DOHH2 (cell line): ENCODE measurements at regions not wholly inside any gene's neighbourhood (a gene's known extent, or its start where the extent isn't known, plus 50 kb on each side); places are given as distances from the start of the nearest gene placed in this dataset.

Experiments
- H3F3A ChIP-seq: fragments of 200-600 bp; sonication (generic), shearing (Covaris generic); 2 replicates; pipeline ENCODE4 v1.6.0; 2016; ENCODE audit warnings: antibody characterized with exemption, mild to moderate bottlenecking; ENCODE audit not compliant: control insufficient read depth, insufficient read depth
- H3K27ac ChIP-seq: fragments of 200-600 bp; sonication (generic); 2 replicates; pipeline ENCODE4 v1.5.1; 2014; ENCODE audit warnings: low read depth, mild to moderate bottlenecking, low read length, moderate library complexity
- H3K27me3 ChIP-seq: fragments of 200-600 bp; sonication (generic); 2 replicates; pipeline ENCODE4 v1.6.1; 2014; ENCODE audit warnings: mild to moderate bottlenecking, low read length, mixed read lengths; ENCODE audit not compliant: control insufficient read depth
- H3K36me3 ChIP-seq: fragments of 200-600 bp; sonication (generic); 2 replicates; pipeline ENCODE4 v1.6.1; 2014; ENCODE audit warnings: mild to moderate bottlenecking, low read length, moderate library complexity, mixed read lengths; ENCODE audit not compliant: control insufficient read depth
- H3K4me1 ChIP-seq: fragments of 200-600 bp; sonication (generic); 2 replicates; pipeline ENCODE4 v1.6.1; 2014; ENCODE audit warnings: mild to moderate bottlenecking, low read length, mixed read lengths; ENCODE audit not compliant: control insufficient read depth
- H3K4me2 ChIP-seq: fragments of 200-600 bp; sonication (generic); 2 replicates; pipeline ENCODE4 v1.6.0; 2014; ENCODE audit warnings: mild to moderate bottlenecking, low read length, moderate library complexity
- H3K4me3 ChIP-seq: fragments of 200-600 bp; sonication (generic); 2 replicates; pipeline ENCODE4 v1.5.1; 2014; ENCODE audit warnings: mild to moderate bottlenecking, low read length, mixed read lengths
- H3K79me2 ChIP-seq: fragments of 200-600 bp; sonication (generic); 2 replicates; pipeline ENCODE4 v1.6.1; 2014; ENCODE audit warnings: mild to moderate bottlenecking, low read length, mixed read lengths; ENCODE audit not compliant: control insufficient read depth
- H3K9me2 ChIP-seq: fragments of 200-600 bp; sonication (generic); replicated peaks from 2 replicates; pipeline ENCODE4 v1.6.1; 2014; ENCODE audit warnings: mild to moderate bottlenecking, low read length, mixed read lengths; ENCODE audit not compliant: control insufficient read depth
- H3K9me3 ChIP-seq: fragments of 200-600 bp; sonication (generic); 2 replicates; pipeline ENCODE4 v1.6.1; 2014; ENCODE audit warnings: antibody characterized with exemption, low read length, mixed read lengths; ENCODE audit not compliant: control insufficient read depth, insufficient read depth
- H4K20me1 ChIP-seq: fragments of 200-600 bp; sonication (generic); 2 replicates; pipeline ENCODE4 v1.6.0; 2014; ENCODE audit warnings: low read depth, mild to moderate bottlenecking, antibody characterized with exemption, low read length, moderate library complexity; ENCODE audit not compliant: control insufficient read depth, insufficient read depth
- EZH2phosphoT487 ChIP-seq: fragments of 200-600 bp; sonication (generic); IDR thresholded peaks from 2 replicates; pipeline ENCODE4 v1.6.1; 2017; ENCODE audit warnings: borderline replicate concordance, mild to moderate bottlenecking, antibody characterized with exemption, low read length, moderate library complexity, mixed read lengths
- TF ChIP-seq, protein P1 (sequence below): fragments of 200-600 bp; sonication (generic); IDR thresholded peaks from one replicate; pipeline ENCODE4 v1.5.1; 2014; ENCODE audit warnings: antibody characterized with exemption, mild to moderate bottlenecking, low read depth, low read length; ENCODE audit not compliant: poor library complexity, severe bottlenecking

DNA sequence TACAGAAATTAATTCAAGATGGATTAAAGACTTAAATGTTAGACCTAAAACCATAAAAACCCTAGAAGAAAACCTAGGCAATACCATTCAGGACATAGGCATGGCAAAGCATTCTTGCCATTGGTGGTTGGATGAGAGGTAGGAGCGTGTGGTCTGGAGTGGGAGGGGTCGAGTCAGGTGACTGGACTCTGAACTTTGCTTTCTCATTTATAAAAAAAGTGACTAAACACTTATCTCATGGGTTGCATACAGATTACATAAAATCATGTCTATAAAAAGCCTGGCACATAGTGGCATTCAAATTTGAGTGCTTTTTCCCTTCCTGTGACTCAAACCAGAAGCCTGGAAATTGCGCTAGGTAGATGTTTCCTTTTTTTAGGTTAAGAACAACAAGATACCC, 159.7 kb upstream of the SHISA6 start:
- Histone ChIP-seq H3K4me1 (no peaks in the 10 kb centered on the region), H3K36me3 (no peaks in the 10 kb centered on the region), H3K9me3 (no peaks in the 10 kb centered on the region), H3K4me3 (no peak overlapping the region), H3F3A (no peaks in the 10 kb centered on the region), H3K4me2 (no peak overlapping the region), H3K27ac (no peak overlapping the region), H4K20me1 (no peaks in the 10 kb centered on the region), H3K9me2 (no peaks in the 10 kb centered on the region), H3K27me3 (no peaks in the 10 kb centered on the region), H3K79me2 (no peaks in the 10 kb centered on the region)
- TF ChIP-seq, protein P1, sequence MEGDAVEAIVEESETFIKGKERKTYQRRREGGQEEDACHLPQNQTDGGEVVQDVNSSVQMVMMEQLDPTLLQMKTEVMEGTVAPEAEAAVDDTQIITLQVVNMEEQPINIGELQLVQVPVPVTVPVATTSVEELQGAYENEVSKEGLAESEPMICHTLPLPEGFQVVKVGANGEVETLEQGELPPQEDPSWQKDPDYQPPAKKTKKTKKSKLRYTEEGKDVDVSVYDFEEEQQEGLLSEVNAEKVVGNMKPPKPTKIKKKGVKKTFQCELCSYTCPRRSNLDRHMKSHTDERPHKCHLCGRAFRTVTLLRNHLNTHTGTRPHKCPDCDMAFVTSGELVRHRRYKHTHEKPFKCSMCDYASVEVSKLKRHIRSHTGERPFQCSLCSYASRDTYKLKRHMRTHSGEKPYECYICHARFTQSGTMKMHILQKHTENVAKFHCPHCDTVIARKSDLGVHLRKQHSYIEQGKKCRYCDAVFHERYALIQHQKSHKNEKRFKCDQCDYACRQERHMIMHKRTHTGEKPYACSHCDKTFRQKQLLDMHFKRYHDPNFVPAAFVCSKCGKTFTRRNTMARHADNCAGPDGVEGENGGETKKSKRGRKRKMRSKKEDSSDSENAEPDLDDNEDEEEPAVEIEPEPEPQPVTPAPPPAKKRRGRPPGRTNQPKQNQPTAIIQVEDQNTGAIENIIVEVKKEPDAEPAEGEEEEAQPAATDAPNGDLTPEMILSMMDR, result no peak
- TF ChIP-seq EZH2phosphoT487, result no peak

DNA sequence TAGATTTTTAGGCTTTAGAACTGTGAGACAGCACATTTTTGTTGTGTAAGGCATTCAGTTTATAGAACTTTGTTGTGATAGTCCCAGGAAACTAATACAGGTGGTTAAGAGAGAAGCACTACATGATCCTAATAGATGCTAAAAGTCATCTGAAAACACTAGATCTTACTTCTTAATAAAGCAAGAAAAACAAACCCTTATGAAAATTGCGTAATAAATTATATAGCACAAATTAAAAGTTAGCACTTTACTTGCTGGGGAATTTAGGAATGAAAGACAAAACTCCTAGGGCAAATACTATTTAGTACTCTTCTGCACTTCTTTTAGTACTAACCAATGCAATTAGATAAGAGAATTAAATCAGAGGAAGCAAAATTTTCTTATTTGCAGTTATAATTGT, 163.3 kb upstream of the SHISA6 start:
- H3K36me3 ChIP-seq, result no peaks in the 10 kb centered on the region
- no peaks in the 10 kb centered on the region for H3K27me3 ChIP-seq
- H3K4me1 ChIP-seq, result no peaks in the 10 kb centered on the region
- H3K9me3 ChIP-seq, result no peaks in the 10 kb centered on the region
- no peaks in the 10 kb centered on the region for H4K20me1 ChIP-seq
- H3K79me2 ChIP-seq, result no peaks in the 10 kb centered on the region
- H3K4me2 ChIP-seq, result no peak overlapping the region
- no peaks in the 10 kb centered on the region for H3K9me2 ChIP-seq
- H3K4me3 ChIP-seq, result no peak overlapping the region
- TF ChIP-seq, protein P1, result no peak
- no peak for TF ChIP-seq EZH2phosphoT487
- no peaks in the 10 kb centered on the region for H3F3A ChIP-seq
- no peak overlapping the region for H3K27ac ChIP-seq

DNA sequence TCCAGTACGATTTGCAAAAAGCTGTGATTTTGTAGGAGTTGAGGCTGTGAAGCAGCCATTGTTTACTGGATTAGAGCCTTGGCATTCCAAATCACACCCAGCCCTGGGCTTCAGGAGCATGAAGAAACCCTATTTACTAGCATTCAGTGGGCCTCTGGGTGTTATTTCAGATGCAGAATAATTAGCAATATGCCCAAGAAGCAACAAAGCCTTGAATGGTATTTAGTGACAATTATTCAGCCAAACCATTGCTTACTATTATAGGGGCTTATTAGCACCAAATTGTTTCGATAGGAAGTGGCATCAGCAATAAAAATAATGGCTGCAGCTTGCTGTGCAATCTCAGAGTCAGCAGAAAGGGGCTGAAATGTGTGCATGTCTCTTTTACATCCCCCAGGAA, 166.6 kb upstream of the SHISA6 start:
- no peak for TF ChIP-seq EZH2phosphoT487
- TF ChIP-seq, protein P1, result no peak
- no peaks in the 10 kb centered on the region for H3K27me3 ChIP-seq
- no peak overlapping the region for H3K27ac ChIP-seq
- H3K4me2 ChIP-seq, result no peak overlapping the region
- H3K4me1 ChIP-seq, result no peaks in the 10 kb centered on the region
- no peaks in the 10 kb centered on the region for H3F3A ChIP-seq
- no peaks in the 10 kb centered on the region for H4K20me1 ChIP-seq
- no peaks in the 10 kb centered on the region for H3K9me3 ChIP-seq
- no peaks in the 10 kb centered on the region for H3K9me2 ChIP-seq
- no peaks in the 10 kb centered on the region for H3K79me2 ChIP-seq
- H3K36me3 ChIP-seq, result no peaks in the 10 kb centered on the region
- H3K4me3 ChIP-seq, result no peak overlapping the region

DNA sequence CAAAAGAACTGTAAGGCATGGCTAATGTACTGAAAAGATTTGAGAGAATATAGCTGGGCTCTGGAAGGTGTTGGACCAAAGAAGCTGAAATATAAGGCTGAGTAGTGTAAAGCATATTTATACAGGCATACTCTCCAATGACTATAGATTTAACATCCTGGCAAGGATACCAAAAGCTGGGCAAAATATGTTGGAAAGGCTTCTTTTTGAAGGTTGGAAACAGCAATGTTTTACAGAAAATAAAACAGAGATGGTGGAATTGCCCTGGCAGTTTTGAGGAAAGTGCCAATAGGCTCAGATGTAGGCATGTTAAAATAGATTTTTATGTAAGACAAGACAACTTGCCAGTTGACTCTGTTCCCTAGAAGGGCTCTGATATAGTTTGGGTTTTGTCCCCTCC, 184.1 kb upstream of the SHISA6 start:
- Histone ChIP-seq H3K27me3 (no peaks in the 10 kb centered on the region), H4K20me1 (no peaks in the 10 kb centered on the region), H3F3A (no peaks in the 10 kb centered on the region), H3K9me3 (no peaks in the 10 kb centered on the region), H3K4me2 (no peak overlapping the region), H3K4me3 (no peak overlapping the region), H3K79me2 (no peaks in the 10 kb centered on the region), H3K36me3 (no peaks in the 10 kb centered on the region), H3K9me2 (no peaks in the 10 kb centered on the region), H3K4me1 (no peaks in the 10 kb centered on the region), H3K27ac (no peak overlapping the region)
- no peak for TF ChIP-seq EZH2phosphoT487
- TF ChIP-seq, protein P1, result no peak
